Keratinocyte (primary cell): ENCODE measurements at regions not wholly inside any gene's neighbourhood (a gene's known extent, or its start where the extent isn't known, plus 50 kb on each side); places are given as distances from the start of the nearest gene placed in this dataset.

Experiments used
- DNase-seq: peaks from one replicate; pipeline ENCODE4 v3.0.0-alpha.2; 2011; ENCODE audit warnings: low read depth, missing footprints, low spot score
- FAIRE-seq: peaks from 2 replicates; lab custom pipeline; 2011; peaks lifted over from hg19 to GRCh38; lab: Jason Lieb, UNC
- H2AFZ ChIP-seq: 2 replicates; pipeline ENCODE4 v1.6.0; 2012; ENCODE audit warnings: low read length, control low read depth, inconsistent platforms; ENCODE audit not compliant: control insufficient read depth
- H3K27ac ChIP-seq: 2 replicates; pipeline ENCODE4 v1.5.1; 2011; ENCODE audit warnings: low read length; ENCODE audit not compliant: control insufficient read depth, insufficient read depth
- H3K27me3 ChIP-seq: 3 replicates; pipeline ENCODE4 v1.6.0; 2011; ENCODE audit warnings: low read length; ENCODE audit not compliant: control insufficient read depth, insufficient read depth; ENCODE audit errors: extremely low read depth
- H3K36me3 ChIP-seq, 2 experiments: 2 replicates in 1 of 2; 3 replicates in 1 of 2; pipeline ENCODE4 v1.5.1; 2011; ENCODE audit warnings: low read length in 2 of 2, mild to moderate bottlenecking in 1 of 2; ENCODE audit not compliant: control insufficient read depth in 2 of 2, insufficient read depth in 2 of 2; ENCODE audit errors: extremely low read depth in 1 of 2
- H3K4me1 ChIP-seq: 3 replicates; pipeline ENCODE4 v1.5.1; 2011; ENCODE audit warnings: low read length; ENCODE audit not compliant: control insufficient read depth, insufficient read depth; ENCODE audit errors: extremely low read depth
- H3K4me2 ChIP-seq: 3 replicates; pipeline ENCODE4 v1.6.0; 2011; ENCODE audit warnings: low read depth, low read length; ENCODE audit not compliant: control insufficient read depth, insufficient read depth; ENCODE audit errors: extremely low read depth
- H3K4me3 ChIP-seq, 3 experiments: fragments of 200-600 bp in 1 of 3; sonication (generic) in 1 of 3; 2 replicates in 2 of 3; 3 replicates in 1 of 3; pipeline ENCODE4 v1.5.1; 2011 to 2016; ENCODE audit warnings: low read length in 3 of 3, mild to moderate bottlenecking in 3 of 3, control low read depth in 2 of 3, inconsistent platforms in 1 of 3, low read depth in 1 of 3, mixed read lengths in 1 of 3, mixed run types in 1 of 3, moderate library complexity in 1 of 3; ENCODE audit not compliant: control insufficient read depth in 2 of 3, insufficient read depth in 2 of 3; ENCODE audit errors: extremely low read depth in 1 of 3
- H3K79me2 ChIP-seq: 2 replicates; pipeline ENCODE4 v1.6.0; 2012; ENCODE audit warnings: low read length; ENCODE audit not compliant: control insufficient read depth, insufficient read depth
- H3K9ac ChIP-seq: 3 replicates; pipeline ENCODE4 v1.6.0; 2011; ENCODE audit warnings: low read length; ENCODE audit not compliant: control insufficient read depth, insufficient read depth; ENCODE audit errors: extremely low read depth
- H3K9me1 ChIP-seq: 3 replicates; pipeline ENCODE4 v1.6.0; 2011; ENCODE audit warnings: low read length; ENCODE audit not compliant: control insufficient read depth, insufficient read depth; ENCODE audit errors: extremely low read depth
- H3K9me3 ChIP-seq: 2 replicates; pipeline ENCODE4 v1.5.1; 2012; ENCODE audit warnings: low read depth, low read length; ENCODE audit not compliant: control insufficient read depth
- H4K20me1 ChIP-seq: 3 replicates; pipeline ENCODE4 v1.6.0; 2011; ENCODE audit warnings: low read length; ENCODE audit not compliant: control insufficient read depth, insufficient read depth; ENCODE audit errors: extremely low read depth
- EZH2 ChIP-seq: IDR thresholded peaks from one replicate; pipeline ENCODE4 v1.6.1; 2012; ENCODE audit warnings: inconsistent platforms, mild to moderate bottlenecking, low read length, moderate library complexity
- dilution Hi-C: fragments of 300-500 bp; cut with MboI; formaldehyde crosslinking; loops from one replicate; pipeline ENCODE4 v1.7.0; 2020; ENCODE audit warnings: low sequenced_read_pairs; ENCODE audit not compliant: extremely low pct_ligation_motif_present
- TF ChIP-seq, protein P1 (sequence below), 3 experiments: IDR thresholded peaks in 1 of 3; conservative IDR thresholded peaks in 1 of 3; optimal IDR thresholded peaks in 1 of 3; 2 replicates in 2 of 3; 3 replicates in 1 of 3; pipeline versions ENCODE3 to v1.5.1; 2011; ENCODE audit warnings: low read length in 3 of 3, mild to moderate bottlenecking in 3 of 3, moderate library complexity in 2 of 3, control low read depth in 1 of 3, inconsistent platforms in 1 of 3; ENCODE audit not compliant: insufficient read depth in 2 of 3; ENCODE audit errors: extremely low read depth in 1 of 3

DNA sequence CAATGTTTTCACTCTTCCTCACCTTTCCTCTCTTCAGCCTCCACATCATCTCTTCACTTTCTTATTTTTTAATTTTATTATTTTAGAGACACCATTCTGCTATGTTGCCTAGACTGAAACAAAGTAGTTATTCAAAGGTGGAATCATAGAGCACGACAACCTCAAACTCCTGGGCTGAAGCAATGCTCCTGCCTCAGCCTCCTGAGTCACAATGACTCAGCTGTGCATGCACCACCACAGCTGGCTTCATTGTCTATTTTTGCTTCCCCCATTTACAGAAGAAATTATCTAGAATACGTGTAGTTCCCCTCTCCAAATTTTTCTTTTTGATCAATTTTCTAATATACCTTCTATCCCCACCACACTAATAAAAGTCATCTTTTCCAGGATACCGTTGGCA is 911.5 kb upstream of the SOX11 start:
- dilution Hi-C loops = no loop called here
- Histone ChIP-seq H3K9me1 (no peaks in the 10 kb centered on the region), H3K36me3 (no peaks in the 10 kb centered on the region), H3K9ac (no peak overlapping the region), H3K4me1 (no peaks in the 10 kb centered on the region), H3K9me3 (no peaks in the 10 kb centered on the region), H3K4me3 (no peak overlapping the region), H4K20me1 (no peaks in the 10 kb centered on the region), H3K27ac (no peak overlapping the region), H2AFZ (no peak overlapping the region), H3K79me2 (no peaks in the 10 kb centered on the region), H3K27me3 (no peaks in the 10 kb centered on the region), H3K4me2 (no peak overlapping the region)
- FAIRE-seq (no peak), DNase-seq (no peak)
- TF ChIP-seq EZH2 = no peak
- TF ChIP-seq, protein P1, sequence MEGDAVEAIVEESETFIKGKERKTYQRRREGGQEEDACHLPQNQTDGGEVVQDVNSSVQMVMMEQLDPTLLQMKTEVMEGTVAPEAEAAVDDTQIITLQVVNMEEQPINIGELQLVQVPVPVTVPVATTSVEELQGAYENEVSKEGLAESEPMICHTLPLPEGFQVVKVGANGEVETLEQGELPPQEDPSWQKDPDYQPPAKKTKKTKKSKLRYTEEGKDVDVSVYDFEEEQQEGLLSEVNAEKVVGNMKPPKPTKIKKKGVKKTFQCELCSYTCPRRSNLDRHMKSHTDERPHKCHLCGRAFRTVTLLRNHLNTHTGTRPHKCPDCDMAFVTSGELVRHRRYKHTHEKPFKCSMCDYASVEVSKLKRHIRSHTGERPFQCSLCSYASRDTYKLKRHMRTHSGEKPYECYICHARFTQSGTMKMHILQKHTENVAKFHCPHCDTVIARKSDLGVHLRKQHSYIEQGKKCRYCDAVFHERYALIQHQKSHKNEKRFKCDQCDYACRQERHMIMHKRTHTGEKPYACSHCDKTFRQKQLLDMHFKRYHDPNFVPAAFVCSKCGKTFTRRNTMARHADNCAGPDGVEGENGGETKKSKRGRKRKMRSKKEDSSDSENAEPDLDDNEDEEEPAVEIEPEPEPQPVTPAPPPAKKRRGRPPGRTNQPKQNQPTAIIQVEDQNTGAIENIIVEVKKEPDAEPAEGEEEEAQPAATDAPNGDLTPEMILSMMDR (optimal IDR thresholded peaks at IDR 0.05 in 1 of 3, IDR thresholded peaks at IDR 0.05 in 1 of 3, conservative IDR thresholded peaks at IDR 0.05 in 1 of 3; ENCODE audit: extremely low read depth in 1 of 3, insufficient read depth in 2 of 3, low read length in 3 of 3) = no peak

DNA sequence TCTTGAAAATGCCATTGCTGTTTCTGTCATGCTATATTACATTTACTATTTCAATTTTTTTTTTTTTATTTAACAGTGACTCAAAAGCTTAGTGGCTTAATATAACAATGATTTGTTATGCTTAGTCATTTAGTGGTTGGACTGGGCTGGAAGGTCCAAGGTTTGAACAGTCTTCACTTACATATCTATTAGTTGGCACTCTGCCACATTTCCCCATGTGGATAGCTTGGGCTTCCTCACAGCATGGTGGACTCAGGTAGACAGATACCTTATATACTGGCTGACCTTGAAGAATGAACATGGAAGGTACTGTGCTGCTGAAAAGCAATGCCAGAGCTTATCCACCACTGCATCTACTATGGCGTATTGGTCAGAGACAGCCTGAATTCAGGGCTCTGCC is 909.5 kb upstream of the SOX11 start:
- FAIRE-seq (no peak), DNase-seq (no peak)
- Histone ChIP-seq H3K4me2 (no peak overlapping the region), H3K9ac (no peak overlapping the region), H3K27ac (no peak overlapping the region), H3K79me2 (no peaks in the 10 kb centered on the region), H3K4me1 (no peaks in the 10 kb centered on the region), H3K9me3 (no peaks in the 10 kb centered on the region), H3K36me3 (no peaks in the 10 kb centered on the region), H3K27me3 (no peaks in the 10 kb centered on the region), H2AFZ (no peak overlapping the region), H3K9me1 (no peaks in the 10 kb centered on the region), H3K4me3 (no peak overlapping the region), H4K20me1 (no peaks in the 10 kb centered on the region)
- dilution Hi-C loops = no loop called here
- TF ChIP-seq, protein P1 (optimal IDR thresholded peaks at IDR 0.05 in 1 of 3, IDR thresholded peaks at IDR 0.05 in 1 of 3, conservative IDR thresholded peaks at IDR 0.05 in 1 of 3; ENCODE audit: extremely low read depth in 1 of 3, insufficient read depth in 2 of 3, low read length in 3 of 3) = no peak
- no peak for TF ChIP-seq EZH2
